NK-92 treated with Interleukin-12 subunit alpha and Interleukin-12 subunit beta, amount 100 ng/mL, for 24 hours (cell line): ENCODE measurements at regions not wholly inside any gene's neighbourhood (a gene's known extent, or its start where the extent isn't known, plus 50 kb on each side); places are given as distances from the start of the nearest gene placed in this dataset.
"Not testable (repeated sequence)": the region's sequence is repeated elsewhere in the genome, so short reads cannot be mapped to it uniquely, and the experiment has no call there.

Source experiments
- DNase-seq: peaks from one replicate; lab custom pipeline; 2025; lab: John Stamatoyannopoulos, UW

DNA sequence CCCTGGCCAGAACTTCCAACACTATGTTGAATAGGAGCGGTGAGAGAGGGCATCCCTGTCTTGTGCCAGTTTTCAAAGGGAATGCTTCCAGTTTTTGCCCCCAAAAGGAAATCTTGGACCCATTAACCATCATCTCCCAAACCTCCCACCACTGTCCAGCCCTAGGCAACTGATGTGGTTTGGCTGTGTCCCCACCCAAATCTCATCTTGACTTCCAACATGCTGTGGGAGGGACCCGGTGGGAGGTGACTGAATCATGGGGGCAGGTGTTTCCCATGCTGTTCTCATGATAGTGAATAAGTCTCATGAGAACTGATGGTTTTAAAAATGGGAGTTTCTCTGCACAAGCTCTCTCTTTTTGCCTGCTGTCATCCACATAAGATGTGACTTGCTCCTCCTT, 119.1 kb upstream of the RMDN2 start:
- DNase-seq, result not testable (repeated sequence)

- no peak for DNase-seq
These were observed 115.6 kb upstream of the RMDN2 start for GRCh38 chr2:37809525-37809924.

DNA sequence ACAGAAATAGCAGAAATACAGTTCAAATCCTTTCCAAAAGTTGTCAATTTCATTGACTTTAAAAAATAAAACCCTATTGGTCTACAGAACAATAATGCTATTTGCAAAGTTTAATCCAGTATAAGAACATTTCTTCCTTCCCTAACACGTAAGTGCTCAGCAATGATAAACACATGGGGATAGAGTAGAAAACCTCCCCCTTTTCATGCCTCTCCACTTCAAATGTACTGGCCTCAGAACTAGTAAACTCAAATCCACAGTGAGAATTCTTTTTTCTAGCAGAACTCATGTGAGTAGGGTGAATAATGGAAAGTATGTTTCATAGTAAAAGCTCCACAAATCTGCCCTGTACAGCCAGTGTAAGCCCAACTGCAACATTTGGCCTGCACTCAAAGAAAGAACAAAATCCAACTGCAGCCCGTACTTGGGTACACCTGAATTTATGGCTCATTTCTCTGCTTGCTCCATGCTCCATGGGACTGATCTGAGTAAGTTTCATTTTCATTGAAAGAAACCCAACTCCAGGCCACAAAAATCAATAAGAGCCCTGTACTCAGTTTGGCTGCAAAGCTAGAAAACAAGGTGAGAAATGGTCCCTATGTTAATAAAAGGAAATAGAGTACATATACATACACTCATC, 115.0 kb upstream of the RMDN2 start:
- no peak for DNase-seq

GRCh38 chr2:37812414-37812813, 112.7 kb upstream of the RMDN2 start:
- no peak for DNase-seq

DNA sequence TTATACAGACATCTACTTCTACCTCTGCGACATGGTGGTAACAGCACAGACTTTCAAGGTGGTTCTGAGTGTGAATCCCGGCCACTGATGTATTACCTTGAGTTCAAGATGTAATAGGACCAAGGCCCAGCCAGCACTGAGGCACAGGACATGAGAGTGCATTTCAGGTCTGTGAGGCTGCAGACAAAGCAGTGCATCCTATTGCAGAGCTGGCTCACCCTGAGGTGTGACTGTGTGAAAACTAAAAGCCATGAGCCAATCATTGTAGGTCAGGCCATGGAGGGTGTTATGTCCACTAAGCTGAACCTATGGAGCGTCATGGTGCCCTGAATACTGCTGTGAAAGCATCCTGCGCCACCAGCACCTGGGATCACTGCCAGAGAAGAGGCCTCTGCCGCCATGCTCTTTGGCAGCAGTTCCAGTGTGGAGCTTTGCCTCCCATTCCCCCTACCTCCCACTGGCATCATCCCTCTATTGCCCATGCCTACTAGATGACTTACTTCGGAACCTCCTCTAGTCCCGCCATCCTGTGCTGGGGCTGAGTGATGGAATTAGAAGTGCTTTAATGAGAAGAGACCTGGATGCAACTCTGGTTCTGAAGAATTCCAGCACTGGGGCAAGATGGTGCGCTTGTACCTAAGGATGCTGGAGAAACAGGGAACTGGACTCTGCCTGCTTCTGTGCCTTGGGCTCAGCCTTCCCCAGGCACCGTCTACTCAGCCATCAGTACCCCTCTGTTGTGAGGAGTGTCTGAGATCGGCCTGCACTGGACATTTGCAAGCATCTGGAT, 112.0 kb upstream of the RMDN2 start:
- no peak for DNase-seq

GRCh38 chr2:37816036-37816435, 109.1 kb upstream of the RMDN2 start:
- DNase-seq, result no peak

GRCh38 chr2:37816686-37817085, 108.4 kb upstream of the RMDN2 start:
- no peak for DNase-seq

- DNase-seq, result no peak
These were observed 105.9 kb upstream of the RMDN2 start for GRCh38 chr2:37819186-37819585.

GRCh38 chr2:37820471-37820986, 104.6 kb upstream of the RMDN2 start:
- DNase-seq, result no peak

- no peak for DNase-seq
These were observed 99.5 kb upstream of the RMDN2 start for GRCh38 chr2:37825586-37825985.

DNA sequence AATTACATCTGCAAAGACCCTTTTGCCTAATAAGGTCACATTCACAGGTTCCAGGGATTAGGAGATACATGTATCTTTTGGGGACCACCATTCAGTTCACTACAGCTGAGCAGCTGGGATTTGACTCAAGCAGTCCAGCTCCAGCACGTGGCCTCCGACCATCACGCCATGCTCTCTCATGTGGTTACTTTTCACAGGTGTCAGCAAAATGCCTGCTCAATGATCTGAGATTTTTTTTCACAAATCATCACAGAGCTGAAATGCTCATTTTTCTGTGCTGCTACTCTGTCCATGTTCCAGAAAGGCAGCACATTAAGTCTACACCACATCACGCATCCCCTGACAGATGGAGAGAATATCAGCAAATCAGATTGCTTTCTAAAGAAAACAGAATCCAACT, 98.5 kb upstream of the RMDN2 start:
- DNase-seq, result no peak

DNA sequence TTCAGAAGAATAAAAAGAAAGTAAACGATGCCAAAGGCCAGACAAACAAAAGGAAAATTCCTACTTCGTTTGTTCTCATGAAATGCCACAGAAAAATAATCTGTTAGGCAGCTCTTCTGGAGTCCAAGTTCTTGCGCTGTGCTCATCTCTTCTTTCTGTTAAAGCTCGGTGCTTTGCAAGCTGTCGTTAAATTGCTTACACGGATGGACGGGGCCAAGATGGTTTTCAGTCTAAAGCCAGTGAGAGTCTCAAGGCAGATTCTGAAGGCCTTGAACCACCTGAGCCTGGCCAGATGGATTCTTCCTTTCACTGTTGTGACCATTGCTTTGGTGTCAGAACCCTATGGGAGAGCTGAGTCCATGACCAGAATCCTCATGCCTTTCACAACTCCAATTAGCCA, 97.6 kb upstream of the RMDN2 start:
- DNase-seq, result no peak

DNA sequence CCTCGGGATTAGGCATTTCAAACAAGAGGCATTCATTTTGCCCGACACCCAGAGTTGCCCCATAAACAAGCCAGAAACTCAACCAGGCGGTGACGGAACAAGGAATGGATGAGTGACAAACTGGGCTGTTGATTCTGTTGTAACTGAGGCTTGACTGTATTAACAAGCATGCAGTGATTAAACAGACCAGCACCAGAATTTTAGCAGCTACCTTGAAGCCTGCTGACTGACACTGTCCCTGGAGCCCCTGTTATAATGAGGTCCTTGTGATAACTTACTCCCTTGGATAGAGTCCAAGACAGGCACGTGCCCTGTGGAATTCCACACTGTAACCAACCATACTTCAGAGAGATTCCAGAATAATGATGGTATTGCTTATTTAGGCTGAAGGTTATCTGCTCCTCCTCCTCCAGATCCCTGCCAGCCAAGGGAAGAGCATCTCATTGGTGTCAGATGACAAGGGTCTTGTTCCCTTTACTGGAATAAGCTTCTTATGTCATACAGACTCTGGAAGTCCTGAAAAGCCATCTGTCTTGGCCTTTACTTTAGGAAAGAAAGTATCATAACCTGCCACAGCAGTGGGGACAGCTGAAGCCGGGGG, 97.1 kb upstream of the RMDN2 start:
- no peak for DNase-seq

- no peak for DNase-seq
These were observed 95.9 kb upstream of the RMDN2 start for GRCh38 chr2:37829202-37829601.

- no peak for DNase-seq
These were observed 95.3 kb upstream of the RMDN2 start for GRCh38 chr2:37829616-37830395.

DNA sequence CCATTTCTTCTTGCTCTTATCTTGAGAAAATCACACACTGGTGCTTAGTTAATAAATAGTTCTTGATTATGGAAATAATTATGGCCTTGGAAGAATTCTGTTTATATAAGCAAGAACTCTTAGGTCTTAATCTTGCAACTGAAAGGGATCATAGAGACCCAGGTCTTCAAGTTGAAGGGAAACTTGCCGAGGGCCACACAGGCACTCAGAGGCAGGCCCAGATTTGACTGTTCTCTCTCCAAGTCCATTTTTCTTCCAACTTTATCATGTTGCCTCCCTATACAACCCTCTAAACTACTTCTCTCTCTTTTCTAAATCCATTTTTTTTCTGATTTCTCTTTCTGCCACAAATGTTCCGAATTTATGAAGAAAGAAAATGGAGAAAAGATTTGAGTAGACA, 94.5 kb upstream of the RMDN2 start:
- DNase-seq, result no peak

DNA sequence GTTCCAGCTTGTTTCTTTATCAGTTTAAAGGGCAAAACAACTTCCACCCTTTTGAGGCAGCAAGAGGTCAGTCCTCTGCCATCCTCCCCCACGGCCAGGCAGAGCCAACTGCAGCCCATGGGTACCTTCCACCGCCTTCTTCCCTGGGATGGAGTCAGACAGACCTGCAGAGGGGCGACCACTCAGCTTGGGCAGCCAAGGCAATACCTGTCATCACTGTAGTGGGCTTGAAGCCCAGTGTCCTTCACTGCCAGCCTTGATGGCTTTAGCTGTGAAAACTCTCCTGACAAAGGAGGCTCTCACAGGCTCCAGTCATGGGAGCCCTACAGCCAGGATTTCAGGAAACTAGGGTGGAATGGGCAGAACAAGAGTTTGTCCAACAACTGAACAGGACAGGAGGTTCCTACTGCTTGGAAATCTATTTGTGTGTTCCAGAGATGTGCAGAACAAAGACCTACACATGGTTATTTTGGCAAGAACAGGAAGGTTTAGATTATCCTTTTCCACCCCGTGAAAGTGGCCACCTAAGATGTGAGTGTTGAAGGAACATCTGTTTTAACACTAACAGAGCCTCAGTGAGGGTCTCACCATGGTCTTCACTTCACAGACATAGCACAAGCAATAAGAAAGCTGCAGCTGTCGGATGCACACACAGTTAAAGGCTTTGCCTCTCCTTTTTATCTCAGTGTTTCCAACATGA, 93.9 kb upstream of the RMDN2 start:
- DNase-seq, result no peak

DNA sequence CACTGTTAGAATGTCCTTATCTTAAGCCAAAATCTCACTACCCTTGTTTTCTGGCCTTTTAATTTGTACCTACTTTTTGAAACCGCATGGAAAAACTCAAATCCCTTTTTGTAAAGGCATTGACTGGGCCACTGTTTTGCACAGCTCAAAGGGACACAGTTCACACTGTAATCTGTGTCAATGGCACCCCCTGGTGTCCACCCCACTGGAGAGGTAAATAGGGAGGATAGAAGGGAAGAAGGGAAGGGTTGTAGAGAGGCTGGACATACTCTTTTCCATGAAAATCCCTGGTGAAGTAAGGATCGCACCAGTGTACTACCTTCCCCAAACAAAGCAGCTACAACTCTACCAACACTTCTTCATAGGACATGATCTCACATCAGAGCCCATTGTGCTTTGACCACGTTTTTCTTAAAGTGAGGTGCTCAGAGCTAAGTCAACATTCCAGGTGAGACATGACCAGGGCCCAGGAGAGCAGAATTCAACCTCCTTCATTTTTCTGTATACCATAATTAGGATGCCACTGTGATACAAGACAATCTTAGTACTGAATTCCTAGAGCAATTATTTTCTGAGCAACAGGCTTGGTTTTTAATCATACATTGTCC, 92.4 kb upstream of the RMDN2 start:
- peak; percentile 50 for DNase-seq

DNA sequence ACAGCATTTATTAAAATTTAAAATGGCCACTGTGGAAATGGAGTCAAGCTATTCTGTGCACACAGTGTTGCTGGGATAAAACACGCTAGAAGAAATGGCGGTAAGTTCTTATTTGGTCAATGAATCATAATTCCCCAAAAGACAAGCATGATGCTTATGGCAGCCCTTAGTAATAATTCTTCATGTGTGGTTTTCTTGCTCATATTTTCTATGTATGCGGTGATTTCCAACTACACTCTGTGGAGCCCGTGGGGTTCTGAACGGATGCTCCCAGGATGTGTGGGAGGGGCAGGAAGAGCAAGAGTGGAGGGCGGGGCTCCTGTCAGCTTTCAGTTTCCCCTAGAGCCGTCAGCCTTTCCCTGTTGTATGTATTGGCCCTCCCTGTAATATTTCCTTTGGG, 91.7 kb upstream of the RMDN2 start:
- DNase-seq, result no peak

GRCh38 chr2:37836270-37836669, 88.8 kb upstream of the RMDN2 start:
- no peak for DNase-seq

- no peak for DNase-seq
These were observed 88.4 kb upstream of the RMDN2 start for GRCh38 chr2:37836711-37837110.
